ENCODE measurements at regions not wholly inside any gene's neighbourhood (a gene's known extent, or its start where the extent isn't known, plus 50 kb on each side); places are given as distances from the start of the nearest gene placed in this dataset.

DNA sequence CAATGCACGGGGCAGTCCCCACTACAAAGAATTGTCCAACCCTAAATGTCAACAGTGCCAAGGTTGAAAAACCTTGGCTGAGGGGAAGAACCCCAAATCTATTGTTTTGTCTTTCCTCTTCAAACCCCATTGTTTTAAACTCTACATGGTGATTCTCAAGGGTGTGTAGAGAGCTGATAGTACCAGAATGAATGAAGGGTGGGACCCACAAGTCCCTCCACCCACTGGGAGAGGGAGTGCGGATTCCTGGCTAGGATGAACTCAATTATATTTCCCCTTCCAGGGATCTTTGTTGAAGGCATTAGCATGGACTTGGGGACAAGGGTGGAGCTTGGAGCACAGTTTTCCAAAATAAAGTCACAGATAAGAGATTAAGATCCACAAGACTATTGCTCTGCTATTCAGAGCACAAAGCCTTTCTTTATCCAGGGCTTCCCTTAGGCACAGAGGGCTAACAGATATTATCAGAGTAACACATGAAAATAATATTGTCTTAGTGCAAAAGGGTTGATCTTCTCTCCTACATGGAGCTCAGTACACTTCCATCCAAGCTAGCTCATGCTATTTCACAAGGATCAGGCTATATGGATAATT, 755.1 kb upstream of the TBX3 start:
- TF ChIP-seq POLR2A (IDR thresholded peaks at IDR 0.05) (no peak), CTCF (IDR thresholded peaks at IDR 0.05 in 4 of 5, conservative IDR thresholded peaks at IDR 0.05 in 1 of 5) (no peak)

Data from gastrocnemius medialis (tissue), 4 donors.